Lower leg skin (tissue), 4 donors: ENCODE measurements at regions not wholly inside any gene's neighbourhood (a gene's known extent, or its start where the extent isn't known, plus 50 kb on each side); places are given as distances from the start of the nearest gene placed in this dataset.

Experiments
- DNase-seq, 2 donors: peaks; one replicate each; pipeline ENCODE4 v3.0.0-alpha.2; 2019; ENCODE audit warnings: low spot score in 2 of 2
- H3K4me3 ChIP-seq: fragments of 200-600 bp; sonication (generic); 2 replicates; pipeline ENCODE4 v1.5.1; 2017; ENCODE audit warnings: mild to moderate bottlenecking, low read depth; ENCODE audit not compliant: poor library complexity, severe bottlenecking
- POLR2A ChIP-seq, 2 donors: fragments of 450-650 bp; IDR thresholded peaks; one replicate each; pipeline ENCODE4 v1.6.1; 2016 to 2017; ENCODE audit warnings: antibody characterized with exemption in 2 of 2, mild to moderate bottlenecking in 1 of 2, moderate library complexity in 1 of 2
- WGBS, 2 donors: methylation state at CpG; one replicate each; pipeline ENCODE4 v1.1.5; 2018; 5-methylcytosine and 5-hydroxymethylcytosine counted together
- intact Hi-C: fragments of 100-400 bp; cut with DNase I; formaldehyde crosslinking; loops from one replicate; pipeline ENCODE4 v1.15.0; 2023; ENCODE audit warnings: low total_unique reads
- TF ChIP-seq, protein P1 (sequence below), 3 donors: fragments of 450-650 bp; IDR thresholded peaks; one replicate each; pipeline ENCODE4 v1.5.1; 2016; ENCODE audit warnings: antibody characterized with exemption in 3 of 3, mild to moderate bottlenecking in 3 of 3, moderate library complexity in 2 of 3

DNA sequence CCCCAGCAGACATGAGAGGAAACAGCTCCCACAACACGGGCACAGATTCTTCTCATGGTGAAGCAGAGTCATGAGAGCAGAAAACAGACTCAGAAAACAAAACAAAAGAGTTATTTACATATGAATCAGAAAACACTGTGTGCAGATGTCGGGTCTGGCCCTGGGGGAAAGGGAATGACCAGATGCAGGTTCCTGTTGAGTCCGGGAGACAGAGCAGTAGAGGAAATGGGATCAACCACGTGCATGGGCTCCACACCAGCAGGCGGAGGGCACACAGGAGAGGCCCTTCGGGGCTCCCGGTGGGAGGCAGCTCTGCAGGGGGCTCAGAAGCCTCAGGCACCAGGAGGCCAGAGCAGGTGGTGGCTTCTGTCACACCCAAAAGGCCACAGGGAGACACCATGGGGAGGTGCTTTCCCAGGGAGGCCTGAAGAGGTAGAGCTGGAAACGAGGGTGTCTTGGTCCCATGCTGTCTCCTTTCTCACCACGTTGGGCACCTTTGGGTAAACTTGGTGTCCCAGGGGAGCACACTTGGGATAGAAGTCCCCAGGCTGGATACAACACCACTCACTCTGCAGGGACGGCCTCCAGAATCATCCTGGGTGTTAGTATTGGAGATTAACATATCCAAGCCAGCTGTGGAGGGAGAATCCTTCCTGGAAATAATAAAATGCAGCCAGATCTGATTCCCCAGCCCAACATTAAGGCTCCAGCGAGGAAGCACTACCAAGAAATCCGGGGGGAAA lies 764.7 kb downstream of the BRD1 start:
- DNase-seq: no peak
- TF ChIP-seq, protein P1, sequence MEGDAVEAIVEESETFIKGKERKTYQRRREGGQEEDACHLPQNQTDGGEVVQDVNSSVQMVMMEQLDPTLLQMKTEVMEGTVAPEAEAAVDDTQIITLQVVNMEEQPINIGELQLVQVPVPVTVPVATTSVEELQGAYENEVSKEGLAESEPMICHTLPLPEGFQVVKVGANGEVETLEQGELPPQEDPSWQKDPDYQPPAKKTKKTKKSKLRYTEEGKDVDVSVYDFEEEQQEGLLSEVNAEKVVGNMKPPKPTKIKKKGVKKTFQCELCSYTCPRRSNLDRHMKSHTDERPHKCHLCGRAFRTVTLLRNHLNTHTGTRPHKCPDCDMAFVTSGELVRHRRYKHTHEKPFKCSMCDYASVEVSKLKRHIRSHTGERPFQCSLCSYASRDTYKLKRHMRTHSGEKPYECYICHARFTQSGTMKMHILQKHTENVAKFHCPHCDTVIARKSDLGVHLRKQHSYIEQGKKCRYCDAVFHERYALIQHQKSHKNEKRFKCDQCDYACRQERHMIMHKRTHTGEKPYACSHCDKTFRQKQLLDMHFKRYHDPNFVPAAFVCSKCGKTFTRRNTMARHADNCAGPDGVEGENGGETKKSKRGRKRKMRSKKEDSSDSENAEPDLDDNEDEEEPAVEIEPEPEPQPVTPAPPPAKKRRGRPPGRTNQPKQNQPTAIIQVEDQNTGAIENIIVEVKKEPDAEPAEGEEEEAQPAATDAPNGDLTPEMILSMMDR (IDR thresholded peaks at IDR 0.05): no peak
- TF ChIP-seq POLR2A (IDR thresholded peaks at IDR 0.05): no peak
- intact Hi-C loops: no loop called here
- H3K4me3 ChIP-seq: no peak overlapping the region
- WGBS, 2 donors: 34 to 55% methylated on average over 10 to 12 of the region's 12 CpGs

DNA sequence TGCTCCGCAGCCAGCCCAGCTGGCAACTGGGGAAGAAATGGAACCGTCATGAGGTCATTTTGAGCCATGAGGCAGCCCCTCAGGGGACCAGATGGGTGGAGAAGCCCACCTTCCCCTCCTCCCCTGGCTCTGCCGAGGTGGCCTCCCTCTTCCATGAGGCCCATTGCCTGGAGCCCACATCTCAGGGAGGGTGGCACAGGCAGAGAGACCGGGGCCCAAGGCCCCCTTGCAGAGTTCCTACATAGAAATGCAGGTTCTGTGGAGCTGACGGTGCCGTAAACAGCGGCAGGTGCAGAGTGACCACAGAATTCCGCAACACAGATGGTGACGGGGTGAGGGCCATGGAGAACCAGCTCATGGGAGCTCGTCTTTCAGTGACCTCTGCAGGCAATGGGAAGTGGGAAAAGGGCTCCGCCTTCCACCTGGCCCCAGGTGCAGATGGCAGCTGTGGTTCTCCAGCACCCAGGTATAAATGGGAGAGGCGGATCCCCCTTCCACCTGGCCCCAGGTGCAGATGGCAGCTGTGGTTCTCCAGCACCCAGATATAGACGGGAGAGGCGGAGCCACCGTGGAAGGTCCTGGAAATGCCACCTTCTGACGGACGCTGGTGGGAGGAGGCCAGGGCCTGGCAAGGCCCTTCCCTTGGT lies 765.4 kb downstream of the BRD1 start:
- DNase-seq: no peak
- H3K4me3 ChIP-seq: no peak overlapping the region
- 76 to 78% methylated on average over 17 of the region's 17 CpGs for WGBS, 2 donors
- no peak for TF ChIP-seq POLR2A (IDR thresholded peaks at IDR 0.05)
- TF ChIP-seq, protein P1 (IDR thresholded peaks at IDR 0.05): no peak
- intact Hi-C loops: no loop called here

DNA sequence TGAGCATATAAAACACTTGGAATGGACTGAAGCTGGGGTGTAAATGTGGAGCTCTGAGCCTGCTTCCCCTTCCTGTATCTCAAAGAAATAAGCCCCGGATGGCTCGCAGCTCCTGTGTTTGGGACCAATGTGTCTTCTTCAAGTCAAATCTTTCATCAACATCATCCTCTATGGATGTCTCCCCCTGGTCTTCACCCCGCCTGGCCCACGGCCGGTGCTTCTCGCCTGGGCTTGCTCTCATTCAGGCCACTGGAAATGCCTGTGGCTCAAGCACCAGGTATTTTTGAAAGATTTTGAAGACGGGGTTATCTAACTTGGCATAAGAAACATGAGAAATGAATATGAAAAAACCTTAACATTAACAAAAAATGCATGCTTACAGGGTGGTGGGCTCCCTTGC lies 769.8 kb downstream of the BRD1 start:
- no peak overlapping the region for H3K4me3 ChIP-seq
- WGBS, 2 donors: 73 to 86% methylated on average over 7 of the region's 7 CpGs
- TF ChIP-seq POLR2A (IDR thresholded peaks at IDR 0.05): no peak
- TF ChIP-seq, protein P1 (IDR thresholded peaks at IDR 0.05): no peak
- peak in 1 of 2 donors; percentile 70 for DNase-seq
- intact Hi-C loops: no loop called here

DNA sequence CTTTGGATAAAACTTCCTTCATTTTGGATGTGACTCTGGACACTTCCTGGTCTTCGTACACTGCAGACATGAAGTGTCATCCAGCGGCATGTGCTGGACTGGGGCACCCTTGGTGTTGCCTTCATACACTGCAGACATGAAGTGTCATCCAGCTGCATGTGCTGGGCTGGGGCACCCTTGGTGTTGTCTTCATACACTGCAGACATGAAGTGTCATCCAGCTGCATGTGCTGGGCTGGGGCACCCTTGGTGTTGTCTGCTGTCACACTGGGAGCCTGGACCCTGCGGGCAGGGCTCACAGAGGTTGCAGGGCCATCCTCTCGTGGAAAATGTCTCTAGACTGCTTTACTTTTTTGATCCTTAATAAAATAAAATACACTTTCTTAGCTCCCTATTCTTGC lies 771.4 kb downstream of the BRD1 start:
- intact Hi-C loops: no loop called here
- WGBS, 2 donors: 81 to 82% methylated on average over 4 of the region's 4 CpGs
- TF ChIP-seq, protein P1 (IDR thresholded peaks at IDR 0.05): no peak
- TF ChIP-seq POLR2A (IDR thresholded peaks at IDR 0.05): no peak
- DNase-seq: no peak
- H3K4me3 ChIP-seq: no peak overlapping the region

DNA sequence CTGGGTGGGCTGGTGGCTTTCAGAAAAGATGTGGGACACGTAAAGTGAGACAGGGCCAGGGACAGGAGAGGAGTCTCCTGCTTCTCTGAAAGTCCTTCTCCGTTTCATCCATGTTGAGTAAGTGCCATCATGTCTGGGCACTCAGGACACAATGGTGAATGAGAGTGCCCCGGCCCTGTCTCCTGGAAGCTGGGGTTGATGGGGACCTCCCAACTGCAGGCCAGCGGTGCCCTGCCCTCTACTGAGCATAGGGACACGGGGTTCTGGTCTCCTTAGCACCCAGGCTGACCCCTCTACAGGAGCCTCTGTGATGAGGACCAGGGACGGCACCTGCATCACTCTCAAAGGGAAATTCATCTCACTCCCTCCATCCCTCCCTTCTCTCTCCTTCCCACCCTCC lies 772.3 kb downstream of the BRD1 start:
- 84 to 88% methylated on average over 5 to 6 of the region's 6 CpGs for WGBS, 2 donors
- no peak for DNase-seq
- no peak overlapping the region for H3K4me3 ChIP-seq
- TF ChIP-seq POLR2A (IDR thresholded peaks at IDR 0.05): no peak
- TF ChIP-seq, protein P1 (IDR thresholded peaks at IDR 0.05): no peak
- intact Hi-C loops: no loop called here
